Cardiac muscle cell (in vitro differentiated cells and primary cell): ENCODE measurements at regions not wholly inside any gene's neighbourhood (a gene's known extent, or its start where the extent isn't known, plus 50 kb on each side); places are given as distances from the start of the nearest gene placed in this dataset.

Experiments used
- DNase-seq, 2 donors: peaks; one replicate each; pipeline versions ENCODE4 v3.0.0 to v3.0.0-alpha.2; 2010 to 2017; ENCODE audit warnings: low read depth in 1 of 2, low spot score in 1 of 2
- H3K27ac ChIP-seq: fragments of 200-600 bp; sonication (generic); 2 replicates; pipeline ENCODE4 v1.5.1; 2016
- H3K27me3 ChIP-seq: fragments of 200-600 bp; sonication (generic); 2 replicates; pipeline ENCODE4 v1.6.0; 2016; ENCODE audit warnings: control low read depth
- H3K36me3 ChIP-seq: fragments of 200-600 bp; sonication (generic); 2 replicates; pipeline ENCODE4 v1.5.1; 2016; ENCODE audit warnings: control low read depth
- H3K4me1 ChIP-seq: fragments of 200-600 bp; sonication (generic); 2 replicates; pipeline ENCODE4 v1.8.1; 2017; ENCODE audit warnings: low read depth, mild to moderate bottlenecking, mixed run types
- H3K4me3 ChIP-seq: fragments of 200-600 bp; sonication (generic); 2 replicates; pipeline ENCODE4 v1.5.1; 2016; ENCODE audit warnings: mild to moderate bottlenecking
- H3K9me3 ChIP-seq: fragments of 200-600 bp; sonication (generic); 2 replicates; pipeline ENCODE4 v1.5.1; 2017; ENCODE audit warnings: low read depth, mild to moderate bottlenecking, control low read depth
- TF ChIP-seq, protein P1 (sequence below): IDR thresholded peaks from 2 replicates; pipeline ENCODE4 v1.5.1; 2012; ENCODE audit warnings: low read depth, mild to moderate bottlenecking, low read length

DNA sequence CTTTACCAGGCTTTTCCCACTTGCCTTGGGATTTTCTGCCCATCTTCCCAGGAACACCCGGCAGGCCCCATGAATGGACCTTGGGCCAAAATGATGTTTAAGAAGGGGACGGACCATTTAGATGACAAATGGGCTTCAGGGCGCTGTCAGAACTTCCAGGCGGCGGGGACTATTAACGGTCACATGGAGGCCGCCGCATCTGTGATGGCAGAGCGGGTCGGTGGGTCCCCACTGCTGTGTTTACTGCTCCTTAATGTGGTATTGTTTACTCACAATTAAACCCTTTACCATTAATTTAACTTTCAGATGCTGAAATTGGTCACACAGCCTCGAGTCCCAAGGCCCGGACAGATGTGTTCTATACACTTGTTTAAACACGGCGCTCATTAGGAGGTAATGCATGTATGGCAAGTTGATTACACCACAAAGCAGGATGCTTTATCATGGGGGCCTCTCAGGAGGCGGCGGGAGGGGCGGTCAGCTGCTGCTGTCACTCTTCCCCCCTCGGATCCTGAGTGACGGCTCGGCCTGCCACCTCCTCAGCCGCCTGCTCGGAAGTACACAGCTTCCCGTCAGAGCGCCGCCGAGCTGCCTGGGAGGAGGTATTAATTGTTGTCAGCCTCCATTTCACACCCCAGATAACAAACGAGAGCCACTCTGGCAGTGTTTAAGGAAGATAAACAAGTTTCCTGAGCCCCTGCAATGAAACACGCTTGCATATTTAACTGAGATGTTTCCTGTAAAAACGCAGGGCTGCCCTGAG lies 83.9 kb upstream of the IRX3 start:
- H3K36me3 ChIP-seq = no peaks in the 10 kb centered on the region
- TF ChIP-seq, protein P1, sequence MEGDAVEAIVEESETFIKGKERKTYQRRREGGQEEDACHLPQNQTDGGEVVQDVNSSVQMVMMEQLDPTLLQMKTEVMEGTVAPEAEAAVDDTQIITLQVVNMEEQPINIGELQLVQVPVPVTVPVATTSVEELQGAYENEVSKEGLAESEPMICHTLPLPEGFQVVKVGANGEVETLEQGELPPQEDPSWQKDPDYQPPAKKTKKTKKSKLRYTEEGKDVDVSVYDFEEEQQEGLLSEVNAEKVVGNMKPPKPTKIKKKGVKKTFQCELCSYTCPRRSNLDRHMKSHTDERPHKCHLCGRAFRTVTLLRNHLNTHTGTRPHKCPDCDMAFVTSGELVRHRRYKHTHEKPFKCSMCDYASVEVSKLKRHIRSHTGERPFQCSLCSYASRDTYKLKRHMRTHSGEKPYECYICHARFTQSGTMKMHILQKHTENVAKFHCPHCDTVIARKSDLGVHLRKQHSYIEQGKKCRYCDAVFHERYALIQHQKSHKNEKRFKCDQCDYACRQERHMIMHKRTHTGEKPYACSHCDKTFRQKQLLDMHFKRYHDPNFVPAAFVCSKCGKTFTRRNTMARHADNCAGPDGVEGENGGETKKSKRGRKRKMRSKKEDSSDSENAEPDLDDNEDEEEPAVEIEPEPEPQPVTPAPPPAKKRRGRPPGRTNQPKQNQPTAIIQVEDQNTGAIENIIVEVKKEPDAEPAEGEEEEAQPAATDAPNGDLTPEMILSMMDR = no peak
- no peaks in the 10 kb centered on the region for H3K9me3 ChIP-seq
- H3K4me3 ChIP-seq = no peak overlapping the region
- peaks cover 7% of the 10 kb centered on the region for H3K4me1 ChIP-seq
- peak overlapping the region; percentile 45 for H3K27ac ChIP-seq
- no peaks in the 10 kb centered on the region for H3K27me3 ChIP-seq
- DNase-seq = peak; percentile 49 to 53

DNA sequence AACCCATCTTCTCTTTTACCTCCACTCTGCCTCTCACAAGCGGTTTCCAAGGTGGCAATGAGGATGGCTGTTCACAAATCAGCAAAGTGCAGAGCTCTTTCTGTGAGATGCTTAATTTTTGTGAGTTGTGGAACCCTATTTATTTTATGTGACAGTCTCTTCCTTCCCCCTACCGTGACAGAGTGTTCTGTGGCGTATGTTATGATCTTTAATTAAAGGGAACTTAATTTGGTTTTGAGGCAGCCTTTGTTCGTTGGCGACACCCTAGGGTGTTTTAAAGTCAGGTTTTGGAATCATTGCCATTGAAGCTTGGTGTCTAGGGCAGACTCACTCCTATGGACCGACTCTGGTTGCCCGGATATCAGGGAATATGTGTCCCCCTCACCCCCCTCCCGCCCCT lies 83.3 kb upstream of the IRX3 start:
- Histone ChIP-seq H3K36me3 (no peaks in the 10 kb centered on the region), H3K4me1 (peaks cover 7% of the 10 kb centered on the region), H3K4me3 (no peak overlapping the region), H3K9me3 (no peaks in the 10 kb centered on the region), H3K27ac (no peak overlapping the region), H3K27me3 (no peaks in the 10 kb centered on the region)
- TF ChIP-seq, protein P1 = no peak
- no peak for DNase-seq

DNA sequence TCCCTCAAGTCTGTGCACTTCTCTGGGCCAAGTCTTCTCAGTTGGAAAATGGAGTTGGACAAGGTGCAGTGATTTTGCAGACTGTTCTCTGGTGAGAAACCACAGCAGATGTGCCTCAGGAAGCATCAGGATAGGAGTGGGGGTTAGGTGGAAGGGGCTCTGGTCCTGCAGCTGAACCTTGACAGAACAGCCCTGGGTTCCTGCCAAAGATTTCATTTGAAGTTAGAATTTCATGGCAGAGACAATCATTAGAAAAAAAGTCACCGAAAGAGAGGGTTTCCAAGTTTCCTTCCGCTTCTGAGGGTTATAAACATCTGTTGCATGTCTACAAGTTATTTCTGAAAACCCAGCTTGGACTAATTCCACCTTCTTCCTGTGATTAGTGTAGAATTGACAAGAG lies 80.4 kb upstream of the IRX3 start:
- DNase-seq = no peak
- no peaks in the 10 kb centered on the region for H3K9me3 ChIP-seq
- no peak overlapping the region for H3K27ac ChIP-seq
- H3K4me1 ChIP-seq = peaks cover 26% of the 10 kb centered on the region
- H3K36me3 ChIP-seq = no peaks in the 10 kb centered on the region
- no peak overlapping the region for H3K4me3 ChIP-seq
- H3K27me3 ChIP-seq = no peaks in the 10 kb centered on the region
- TF ChIP-seq, protein P1 = no peak

DNA sequence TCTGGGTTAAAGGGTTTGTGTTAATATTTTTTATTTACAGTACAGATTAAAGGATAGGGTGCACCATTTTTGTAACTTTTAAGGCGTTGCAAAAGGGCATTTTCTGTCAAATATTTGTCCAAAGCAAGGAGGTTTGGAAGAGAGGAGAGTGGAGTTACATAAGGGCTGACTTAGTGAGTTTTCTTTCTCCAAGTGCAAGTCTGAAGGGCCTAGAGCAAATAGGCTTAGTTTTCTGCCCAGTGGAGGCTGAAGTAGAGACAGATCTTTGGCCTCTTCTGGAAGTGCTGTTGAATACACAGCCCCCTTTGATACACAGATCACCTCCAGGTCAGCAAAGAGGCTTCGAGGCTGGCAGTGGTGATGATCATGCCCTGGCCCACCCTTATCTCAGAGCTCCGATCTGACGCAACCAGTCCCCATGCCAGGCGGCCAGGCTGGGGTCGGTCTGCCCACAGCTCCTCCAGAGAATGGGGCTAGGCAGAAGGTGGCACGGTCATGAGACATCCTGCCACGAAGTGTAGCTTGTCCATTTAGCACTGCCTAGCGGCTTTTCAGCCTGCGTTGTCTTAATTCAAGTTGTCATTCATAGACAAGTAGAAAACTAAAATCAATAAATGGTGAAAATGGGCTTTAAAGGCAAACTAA lies 79.5 kb upstream of the IRX3 start:
- Histone ChIP-seq H3K27me3 (no peaks in the 10 kb centered on the region), H3K4me3 (no peak overlapping the region), H3K27ac (no peak overlapping the region), H3K9me3 (no peaks in the 10 kb centered on the region), H3K4me1 (peaks cover 27% of the 10 kb centered on the region), H3K36me3 (no peaks in the 10 kb centered on the region)
- TF ChIP-seq, protein P1 = no peak
- no peak for DNase-seq

DNA sequence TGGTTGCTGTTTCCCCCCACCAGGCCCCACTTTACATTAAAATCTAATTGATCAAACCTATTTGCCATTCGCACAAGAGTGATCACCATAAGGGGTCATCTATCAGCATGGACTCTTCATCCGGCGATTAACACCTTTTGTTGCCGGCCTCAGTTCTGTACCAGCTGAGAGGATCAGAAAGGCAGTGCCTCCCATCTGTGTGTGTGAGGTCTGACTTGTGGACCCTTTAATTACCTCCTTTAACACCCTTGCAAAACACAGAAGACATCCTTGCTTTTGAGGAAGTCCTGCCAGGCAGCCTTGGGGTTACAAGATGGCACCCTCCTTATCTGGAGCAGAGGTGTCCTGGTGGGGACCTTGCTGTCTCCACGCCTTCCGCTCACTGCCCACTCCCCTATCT lies 77.2 kb upstream of the IRX3 start:
- H3K4me3 ChIP-seq = no peak overlapping the region
- H3K36me3 ChIP-seq = no peaks in the 10 kb centered on the region
- TF ChIP-seq, protein P1 = no peak
- no peak for DNase-seq
- no peaks in the 10 kb centered on the region for H3K9me3 ChIP-seq
- no peak overlapping the region for H3K27ac ChIP-seq
- peaks cover 33% of the 10 kb centered on the region for H3K4me1 ChIP-seq
- H3K27me3 ChIP-seq = no peaks in the 10 kb centered on the region
